RWPE2 (cell line): ENCODE measurements at regions not wholly inside any gene's neighbourhood (a gene's known extent, or its start where the extent isn't known, plus 50 kb on each side); places are given as distances from the start of the nearest gene placed in this dataset.

Experiments used
- ATAC-seq: fragments of 200-7000 bp; cut with Tn5 transposase; 3 replicates; pipeline ENCODE4 v1.9.1; 2021; ENCODE audit warnings: low read depth
- DNase-seq: peaks from one replicate; pipeline ENCODE4 v3.0.0-alpha.2; 2020; ENCODE audit warnings: low spot score
- H3K27ac ChIP-seq: fragments of 450-650 bp; 2 replicates; pipeline ENCODE4 v1.5.1; 2017; ENCODE audit warnings: mild to moderate bottlenecking; ENCODE audit not compliant: poor library complexity, severe bottlenecking
- H3K27me3 ChIP-seq: fragments of 250-450 bp; sonication (Bioruptor Pico); 2 replicates; pipeline ENCODE4 v1.5.1; 2021; ENCODE audit warnings: mild to moderate bottlenecking, moderate library complexity; ENCODE audit not compliant: insufficient read depth, poor library complexity, severe bottlenecking
- H3K36me3 ChIP-seq: fragments of 250-450 bp; sonication (Bioruptor Pico); 2 replicates; pipeline ENCODE4 v1.5.1; 2020; ENCODE audit warnings: low read depth, mild to moderate bottlenecking, moderate library complexity
- H3K4me1 ChIP-seq: fragments of 250-450 bp; sonication (Bioruptor Pico); 2 replicates; pipeline ENCODE4 v1.5.1; 2021; ENCODE audit warnings: mild to moderate bottlenecking, moderate library complexity; ENCODE audit not compliant: insufficient read depth, poor library complexity, severe bottlenecking
- H3K4me3 ChIP-seq: fragments of 250-450 bp; sonication (Bioruptor Pico); 2 replicates; pipeline ENCODE4 v1.5.1; 2021; ENCODE audit warnings: mild to moderate bottlenecking, moderate library complexity; ENCODE audit not compliant: severe bottlenecking
- H3K9me3 ChIP-seq: fragments of 250-450 bp; sonication (Bioruptor Pico); 2 replicates; pipeline ENCODE4 v1.5.1; 2021; ENCODE audit warnings: mild to moderate bottlenecking, moderate library complexity; ENCODE audit not compliant: severe bottlenecking
- CTCF ChIP-seq: fragments of 450-650 bp; IDR thresholded peaks from one replicate; pipeline ENCODE4 v1.5.1; 2017; ENCODE audit warnings: mild to moderate bottlenecking, moderate library complexity; ENCODE audit not compliant: poor library complexity, severe bottlenecking

- no peaks in the 10 kb centered on the region for H3K4me1 ChIP-seq
- no peak for ATAC-seq
- no peaks in the 10 kb centered on the region for H3K36me3 ChIP-seq
- H3K9me3 ChIP-seq, result no peaks in the 10 kb centered on the region
- no peaks in the 10 kb centered on the region for H3K27me3 ChIP-seq
- no peak overlapping the region for H3K27ac ChIP-seq
- DNase-seq, result no peak
- TF ChIP-seq CTCF, result no peak
- no peak overlapping the region for H3K4me3 ChIP-seq
These were observed 357.7 kb upstream of the SGO1 start for GRCh38 chr3:20543535-20544226.

- no peak overlapping the region for H3K27ac ChIP-seq
- DNase-seq (no peak), ATAC-seq (no peak)
- H3K4me3 ChIP-seq, result no peak overlapping the region
- H3K27me3 ChIP-seq, result no peaks in the 10 kb centered on the region
- no peaks in the 10 kb centered on the region for H3K9me3 ChIP-seq
- TF ChIP-seq CTCF, result no peak
- H3K4me1 ChIP-seq, result no peaks in the 10 kb centered on the region
- no peaks in the 10 kb centered on the region for H3K36me3 ChIP-seq
These were observed 354.1 kb upstream of the SGO1 start for GRCh38 chr3:20540066-20540465.

GRCh38 chr3:20539666-20540065 lies 353.7 kb upstream of the SGO1 start:
- Histone ChIP-seq H3K27ac (no peak overlapping the region), H3K27me3 (no peaks in the 10 kb centered on the region), H3K36me3 (no peaks in the 10 kb centered on the region), H3K4me3 (no peak overlapping the region), H3K9me3 (no peaks in the 10 kb centered on the region), H3K4me1 (no peaks in the 10 kb centered on the region)
- DNase-seq, result no peak
- ATAC-seq, result no peak
- no peak for TF ChIP-seq CTCF

GRCh38 chr3:20537234-20537633 lies 351.2 kb upstream of the SGO1 start:
- H3K36me3 ChIP-seq, result no peaks in the 10 kb centered on the region
- no peaks in the 10 kb centered on the region for H3K27me3 ChIP-seq
- H3K9me3 ChIP-seq, result no peaks in the 10 kb centered on the region
- H3K27ac ChIP-seq, result no peak overlapping the region
- H3K4me3 ChIP-seq, result no peak overlapping the region
- no peaks in the 10 kb centered on the region for H3K4me1 ChIP-seq
- ATAC-seq (no peak), DNase-seq (no peak)
- TF ChIP-seq CTCF, result no peak

GRCh38 chr3:20529911-20530310 lies 343.9 kb upstream of the SGO1 start:
- no peak for TF ChIP-seq CTCF
- no peak overlapping the region for H3K27ac ChIP-seq
- H3K27me3 ChIP-seq, result no peaks in the 10 kb centered on the region
- DNase-seq, result no peak
- no peak for ATAC-seq
- no peak overlapping the region for H3K4me3 ChIP-seq
- H3K36me3 ChIP-seq, result no peaks in the 10 kb centered on the region
- H3K4me1 ChIP-seq, result no peaks in the 10 kb centered on the region
- H3K9me3 ChIP-seq, result no peaks in the 10 kb centered on the region
